GM21423 (cell line): ENCODE measurements at regions not wholly inside any gene's neighbourhood (a gene's known extent, or its start where the extent isn't known, plus 50 kb on each side); places are given as distances from the start of the nearest gene placed in this dataset.
"Not testable (repeated sequence)": the region's sequence is repeated elsewhere in the genome, so short reads cannot be mapped to it uniquely, and the experiment has no call there.

Source experiments
- ATAC-seq: cut with Tn5 transposase; IDR thresholded peaks from one replicate; pipeline ENCODE4 v1.9.1; 2021; ENCODE audit warnings: mild to moderate bottlenecking, moderate library complexity; ENCODE audit not compliant: unreplicated experiment

GRCh38 chr10:3325954-3326750, 153.6 kb upstream of the PITRM1 start:
- ATAC-seq = no peak

DNA sequence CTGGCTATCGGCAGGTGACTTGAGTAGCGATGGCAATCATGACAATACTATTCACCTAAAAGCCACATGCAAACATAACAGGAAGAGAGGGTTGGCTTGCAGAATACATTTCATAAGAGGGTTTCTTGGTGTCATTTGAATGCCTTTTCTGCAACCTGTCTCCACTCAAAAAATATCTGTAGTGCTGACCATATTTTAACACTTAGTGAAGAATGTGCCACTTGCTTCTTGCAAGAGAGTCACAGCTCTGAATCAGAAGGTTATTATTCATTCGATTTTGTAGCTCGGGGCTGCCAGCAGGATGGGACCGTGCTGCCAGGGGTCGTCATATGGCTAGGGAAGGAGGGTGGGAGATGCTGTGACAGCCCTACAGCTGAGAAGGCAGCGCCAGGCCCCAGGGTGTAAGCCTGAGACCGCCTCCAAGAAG, 152.0 kb upstream of the PITRM1 start:
- ATAC-seq = no peak

DNA sequence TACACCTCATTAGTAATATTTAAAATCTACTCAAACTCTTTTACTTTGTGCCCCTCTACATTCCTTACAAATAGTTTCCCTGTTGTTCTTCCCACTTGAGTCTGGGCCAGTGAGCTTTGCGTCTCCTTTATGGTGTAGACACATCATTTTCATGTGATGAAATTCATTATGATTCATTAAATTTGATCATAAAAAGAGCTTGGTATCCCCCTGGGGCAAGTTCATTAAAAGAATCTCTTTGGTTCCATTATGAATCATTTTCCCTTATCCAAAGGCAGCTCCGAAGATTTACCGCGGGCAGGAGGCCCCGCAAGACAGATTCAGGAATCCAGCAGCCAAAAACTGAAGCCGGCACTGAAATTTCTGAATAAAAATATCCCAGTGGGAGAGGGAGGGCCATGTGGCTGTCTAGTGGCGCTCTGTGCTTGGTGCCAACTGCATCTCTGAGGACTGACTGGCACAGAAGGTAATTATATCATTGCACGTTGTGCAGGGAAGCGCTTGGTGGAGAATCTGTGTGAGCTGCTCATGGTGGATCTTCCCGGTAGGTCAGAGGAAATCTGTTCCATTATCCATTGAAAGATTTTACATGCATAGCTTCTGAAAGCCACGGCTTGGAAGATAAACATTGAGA, 151.4 kb upstream of the PITRM1 start:
- ATAC-seq = no peak

DNA sequence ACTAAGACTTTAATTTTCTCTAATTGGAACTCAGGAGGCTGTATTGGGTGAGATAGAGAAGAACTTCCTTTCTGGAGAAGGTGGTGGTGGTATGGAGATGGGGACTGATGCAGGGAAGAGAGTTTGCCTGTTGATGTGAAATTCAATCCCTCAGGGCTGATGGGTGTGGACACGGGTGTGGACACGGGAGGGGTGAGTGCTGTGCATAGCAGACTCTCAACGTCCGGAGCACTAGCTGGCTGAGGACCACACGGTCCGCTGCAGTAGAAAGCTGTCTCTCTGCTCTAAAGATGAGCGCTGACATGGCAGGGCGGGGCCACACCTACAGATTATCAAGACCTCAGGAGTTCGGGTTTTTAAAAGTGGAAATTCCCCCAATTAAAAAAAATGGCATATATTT, 148.5 kb upstream of the PITRM1 start:
- ATAC-seq = no peak

- ATAC-seq = no peak
Observed at GRCh38 chr10:3319811-3320226, 147.2 kb upstream of the PITRM1 start.

GRCh38 chr10:3318480-3318807, 145.9 kb upstream of the PITRM1 start:
- ATAC-seq = not testable (repeated sequence)

- ATAC-seq = not testable (repeated sequence)
Observed at GRCh38 chr10:3317553-3318479, 145.2 kb upstream of the PITRM1 start.

DNA sequence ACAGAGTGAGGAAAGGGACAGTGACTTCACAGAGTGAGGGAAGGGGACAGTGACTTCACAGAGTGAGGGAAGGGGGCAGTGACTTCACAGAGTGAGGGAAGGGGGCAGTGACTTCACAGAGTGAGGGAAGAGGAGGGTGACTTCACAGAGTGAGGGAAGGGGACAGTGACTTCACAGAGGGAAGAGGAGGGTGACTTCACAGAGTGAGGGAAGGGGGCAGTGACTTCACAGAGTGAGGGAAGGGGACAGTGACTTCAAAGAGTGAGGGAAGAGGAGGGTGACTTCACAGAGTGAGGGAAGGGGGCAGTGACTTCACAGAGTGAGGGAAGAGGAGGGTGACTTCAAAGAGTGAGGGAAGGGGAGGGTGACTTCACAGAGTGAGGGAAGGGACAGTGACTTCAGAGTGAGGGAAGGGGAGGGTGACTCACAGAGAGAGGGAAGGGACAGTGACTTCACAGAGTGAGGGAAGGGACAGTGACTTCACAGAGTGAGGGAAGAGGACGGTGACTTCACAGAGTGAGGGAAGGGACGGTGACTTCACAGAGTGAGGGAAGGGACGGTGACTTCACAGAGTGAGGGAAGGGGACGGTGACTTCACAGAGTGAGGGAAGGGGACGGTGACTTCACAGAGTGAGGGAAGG, 142.0 kb upstream of the PITRM1 start:
- ATAC-seq = not testable (repeated sequence)

- ATAC-seq = not testable (repeated sequence)
Observed at GRCh38 chr10:3313784-3314444, 141.3 kb upstream of the PITRM1 start.

DNA sequence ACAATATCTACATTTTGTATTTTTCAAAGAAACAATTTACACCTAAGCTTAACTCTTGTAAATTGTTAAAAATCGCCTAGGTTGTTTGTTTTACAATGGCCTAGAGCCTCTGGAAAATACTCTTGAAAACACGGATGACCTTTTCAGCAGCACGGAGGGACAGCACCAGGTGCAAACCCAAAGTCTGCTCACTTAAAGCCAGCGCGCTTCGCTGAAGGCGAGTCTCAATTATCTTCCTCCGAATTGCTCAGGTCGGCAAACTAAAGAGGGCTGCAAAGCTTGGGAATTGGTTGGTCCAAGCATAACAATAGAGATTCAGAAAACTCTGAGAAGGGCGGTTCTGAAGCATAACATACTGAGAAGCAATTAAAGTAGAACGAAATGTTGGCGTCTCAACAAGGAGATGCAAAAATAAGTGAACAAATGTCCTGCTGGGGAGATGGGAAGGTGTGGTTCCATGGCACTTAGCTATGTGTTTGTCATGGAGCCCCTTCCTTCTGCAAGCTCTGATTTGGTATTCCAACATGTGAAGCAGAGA, 139.9 kb upstream of the PITRM1 start:
- ATAC-seq = no peak

DNA sequence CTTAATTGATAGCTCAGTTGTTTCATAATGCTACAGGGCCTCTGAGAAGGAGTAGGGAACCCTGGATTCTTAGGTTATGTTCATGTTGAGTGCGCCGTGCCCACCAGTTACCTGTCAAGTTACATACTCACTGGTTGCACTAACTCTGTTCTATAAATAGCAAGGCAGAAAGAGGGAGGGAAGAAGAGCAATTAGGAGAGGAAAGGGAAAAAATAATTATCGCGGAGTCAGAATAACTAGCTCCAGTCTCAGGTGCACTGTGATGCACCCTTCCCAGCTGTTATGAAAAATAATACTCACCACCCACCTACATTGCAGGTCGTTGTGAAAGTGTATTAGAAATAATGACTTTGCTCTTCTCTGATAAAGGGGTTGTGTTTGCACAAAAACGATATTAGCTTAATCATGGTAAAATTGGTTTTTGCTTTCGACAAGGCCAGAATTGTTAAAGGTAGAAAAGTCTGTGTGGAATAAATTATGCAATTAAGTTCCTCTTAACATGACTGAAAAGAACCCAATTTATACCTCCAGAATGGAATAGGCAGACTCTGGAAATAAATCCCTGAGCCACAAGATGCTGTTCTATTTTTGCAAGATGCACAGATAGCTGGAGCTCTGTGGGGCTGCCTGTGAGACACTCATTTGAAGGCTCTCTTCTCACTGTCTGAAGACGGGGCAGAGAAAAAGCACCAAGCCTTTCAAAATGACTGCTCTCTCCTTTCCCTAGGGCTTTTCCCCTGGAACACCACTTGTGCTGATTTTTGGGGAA, 137.6 kb upstream of the PITRM1 start:
- ATAC-seq = no peak

- ATAC-seq = no peak
Observed at GRCh38 chr10:3306050-3306449, 133.5 kb upstream of the PITRM1 start.

DNA sequence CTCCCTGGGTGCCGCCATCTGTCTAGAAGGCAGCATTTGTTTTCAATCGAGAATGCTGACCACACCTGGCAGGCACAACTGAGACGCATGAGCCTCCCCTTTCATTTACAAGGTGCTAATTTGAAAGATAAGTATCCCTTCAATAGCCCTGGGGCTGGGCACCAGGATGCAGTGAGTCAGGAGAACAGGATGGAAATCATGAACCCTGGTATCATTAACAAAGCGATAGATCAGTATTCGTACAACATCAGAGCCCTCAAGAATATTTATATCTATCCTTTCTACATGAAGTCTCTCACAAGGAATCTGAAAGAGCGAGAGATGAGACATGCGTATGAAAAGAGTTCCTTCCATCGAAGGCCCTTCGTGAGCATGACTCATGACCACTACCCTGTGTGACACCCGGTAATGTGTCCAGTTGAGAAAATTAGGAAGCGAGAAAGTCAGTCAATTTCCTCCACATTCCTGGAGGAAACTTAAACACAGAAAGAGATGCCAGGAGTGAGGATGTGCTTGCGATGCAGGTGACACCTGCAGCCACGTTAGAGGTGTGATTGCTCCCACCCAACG, 123.1 kb upstream of the PITRM1 start:
- ATAC-seq = no peak

DNA sequence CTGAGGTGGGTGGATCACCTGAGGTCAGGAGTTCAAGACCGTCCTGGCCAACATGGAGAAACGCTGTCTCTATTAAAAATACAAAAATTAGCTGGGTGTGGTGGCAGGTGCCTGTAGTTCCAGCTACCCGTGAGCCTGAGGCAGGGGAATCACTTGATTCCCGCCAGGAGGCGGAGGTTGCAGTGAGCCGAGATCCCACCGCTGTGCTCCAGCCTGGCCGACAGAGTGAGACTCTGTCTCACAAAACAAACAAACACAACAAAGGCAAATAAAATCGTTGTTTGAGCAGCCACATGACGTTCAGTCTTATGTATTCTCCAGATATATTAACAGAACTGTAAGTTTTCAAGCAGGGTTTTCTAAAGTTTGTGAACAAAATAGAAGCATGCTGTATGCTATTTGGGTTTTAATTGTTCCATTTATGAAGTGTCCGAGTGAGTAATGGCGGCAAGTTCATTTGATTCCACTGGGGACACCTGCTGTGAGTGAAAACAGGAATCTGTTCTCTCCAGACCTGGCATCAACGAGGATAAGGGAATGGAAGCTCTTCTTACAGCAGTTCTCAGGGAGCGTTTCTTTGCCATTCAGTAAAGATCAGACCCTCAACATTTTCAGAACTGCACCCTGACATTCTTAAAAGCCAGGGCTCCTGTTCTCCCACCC, 122.5 kb upstream of the PITRM1 start:
- no peak for ATAC-seq

DNA sequence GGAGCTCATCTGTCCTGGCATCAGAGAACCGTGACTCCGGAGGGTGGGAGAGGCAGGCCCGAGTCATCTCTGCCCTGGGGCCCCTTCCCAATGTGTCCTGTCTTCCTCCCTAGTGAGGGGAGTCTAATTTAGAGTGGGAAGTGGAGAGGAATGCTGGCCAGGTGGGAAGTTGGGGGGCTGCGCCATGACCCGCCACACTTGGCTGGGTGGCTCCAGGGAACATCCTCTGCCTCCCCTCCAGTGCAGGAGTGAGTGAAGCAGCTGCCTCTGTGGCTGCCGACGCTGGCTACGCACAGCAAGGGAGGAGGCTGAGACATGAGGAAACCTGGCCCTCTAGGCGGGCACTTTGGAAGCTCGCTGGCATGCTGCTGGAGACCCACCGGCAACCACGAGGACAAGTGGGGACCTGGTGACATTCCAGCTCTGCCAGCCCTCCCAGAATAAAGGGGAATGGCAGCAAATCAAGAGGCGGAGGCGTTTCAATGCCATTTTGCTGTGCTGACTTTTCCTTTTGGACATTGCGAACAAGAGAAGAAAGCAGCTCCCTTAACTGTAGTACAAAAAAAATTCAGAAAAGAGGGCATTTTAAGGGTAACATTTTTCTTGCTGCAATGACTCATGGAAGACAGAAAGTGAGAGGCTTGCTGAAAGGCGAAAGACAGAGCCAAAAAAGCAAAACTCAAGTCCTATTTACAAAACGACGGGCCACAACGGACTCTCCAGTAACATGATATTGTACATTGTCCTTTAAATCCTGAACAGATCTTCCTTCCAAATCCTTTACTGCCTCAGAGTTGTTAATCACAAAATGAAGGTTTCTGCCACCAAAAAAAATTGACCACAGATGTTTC, 121.2 kb upstream of the PITRM1 start:
- ATAC-seq = no peak

DNA sequence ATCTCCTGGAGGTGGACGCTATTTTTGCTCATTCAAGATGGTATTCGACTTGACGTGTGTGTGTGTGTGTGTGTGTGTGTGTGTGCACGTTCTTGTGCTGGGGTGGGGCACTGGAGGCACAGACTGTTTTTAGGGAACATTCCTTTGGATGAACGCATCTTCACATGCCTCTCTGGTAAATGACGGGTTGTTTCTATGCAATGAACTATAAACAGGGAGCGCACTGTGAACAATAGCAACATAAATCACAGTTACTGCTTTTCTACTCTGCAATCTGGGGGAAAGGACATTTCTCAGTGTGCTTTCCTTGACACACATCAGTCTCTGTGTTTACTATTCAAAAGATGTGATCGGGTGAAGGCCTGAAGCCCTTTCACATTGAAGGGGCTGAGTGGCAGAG, 120.1 kb upstream of the PITRM1 start:
- no peak for ATAC-seq

GRCh38 chr10:3290550-3290949, 118.0 kb upstream of the PITRM1 start:
- ATAC-seq = no peak
